Skeletal muscle satellite cell (primary cell): ENCODE measurements at regions not wholly inside any gene's neighbourhood (a gene's known extent, or its start where the extent isn't known, plus 50 kb on each side); places are given as distances from the start of the nearest gene placed in this dataset.
"Not testable (repeated sequence)": the region's sequence is repeated elsewhere in the genome, so short reads cannot be mapped to it uniquely, and the experiment has no call there.

Source experiments
- H3K27me3 ChIP-seq: 2 replicates; pipeline ENCODE4 v1.7.0; 2013; ENCODE audit warnings: low read length; ENCODE audit not compliant: control insufficient read depth, insufficient read depth
- H3K36me3 ChIP-seq: 2 replicates; pipeline ENCODE4 v1.7.0; 2013; ENCODE audit warnings: mild to moderate bottlenecking, control low read depth, low read length; ENCODE audit not compliant: insufficient read depth
- H3K4me1 ChIP-seq: 2 replicates; pipeline ENCODE4 v1.7.0; 2013; ENCODE audit warnings: low read length; ENCODE audit not compliant: control insufficient read depth, insufficient read depth
- H3K4me2 ChIP-seq: 2 replicates; pipeline ENCODE4 v1.7.0; 2013; ENCODE audit warnings: mild to moderate bottlenecking, low read length
- H3K4me3 ChIP-seq: 2 replicates; pipeline ENCODE4 v1.7.0; 2013; ENCODE audit warnings: low read length
- H3K9ac ChIP-seq: 2 replicates; pipeline ENCODE4 v1.7.0; 2013; ENCODE audit warnings: mild to moderate bottlenecking, low read depth, low read length, moderate library complexity
- H3K9me3 ChIP-seq: replicated peaks from 2 replicates; pipeline ENCODE4 v1.7.0; 2013; ENCODE audit warnings: mild to moderate bottlenecking, control low read depth, low read length

GRCh38 chr7:47085491-47086275 is 496.2 kb downstream of the TNS3 start:
- Histone ChIP-seq H3K4me3 (no peak overlapping the region), H3K9ac (no peak overlapping the region), H3K27me3 (no peaks in the 10 kb centered on the region), H3K36me3 (no peaks in the 10 kb centered on the region), H3K4me2 (no peak overlapping the region), H3K9me3 (no peaks in the 10 kb centered on the region), H3K4me1 (peaks cover 19% of the 10 kb centered on the region)

GRCh38 chr7:47083476-47084250 is 498.2 kb downstream of the TNS3 start:
- H3K27me3 ChIP-seq, result no peaks in the 10 kb centered on the region
- no peaks in the 10 kb centered on the region for H3K9me3 ChIP-seq
- H3K4me1 ChIP-seq, result peaks cover 18% of the 10 kb centered on the region
- H3K4me2 ChIP-seq, result no peak overlapping the region
- no peak overlapping the region for H3K4me3 ChIP-seq
- H3K9ac ChIP-seq, result no peak overlapping the region
- H3K36me3 ChIP-seq, result no peaks in the 10 kb centered on the region

- H3K9me3 ChIP-seq, result no peaks in the 10 kb centered on the region
- H3K4me3 ChIP-seq, result no peak overlapping the region
- no peaks in the 10 kb centered on the region for H3K27me3 ChIP-seq
- no peak overlapping the region for H3K9ac ChIP-seq
- H3K4me1 ChIP-seq, result peaks cover 5% of the 10 kb centered on the region
- H3K4me2 ChIP-seq, result no peak overlapping the region
- H3K36me3 ChIP-seq, result no peaks in the 10 kb centered on the region
These were observed 501.1 kb downstream of the TNS3 start for GRCh38 chr7:47080816-47081215.

- Histone ChIP-seq H3K9me3 (no peaks in the 10 kb centered on the region), H3K9ac (no peak overlapping the region), H3K4me3 (no peak overlapping the region), H3K4me2 (no peak overlapping the region), H3K4me1 (no peaks in the 10 kb centered on the region), H3K27me3 (no peaks in the 10 kb centered on the region), H3K36me3 (no peaks in the 10 kb centered on the region)
These were observed 503.7 kb downstream of the TNS3 start for GRCh38 chr7:47078241-47078640.

- Histone ChIP-seq H3K4me1 (no peaks in the 10 kb centered on the region), H3K4me2 (no peak overlapping the region), H3K36me3 (no peaks in the 10 kb centered on the region), H3K9me3 (no peaks in the 10 kb centered on the region), H3K27me3 (no peaks in the 10 kb centered on the region), H3K9ac (no peak overlapping the region), H3K4me3 (no peak overlapping the region)
These were observed 507.2 kb downstream of the TNS3 start for GRCh38 chr7:47074702-47075153.

- Histone ChIP-seq H3K27me3 (no peaks in the 10 kb centered on the region), H3K9me3 (no peaks in the 10 kb centered on the region), H3K4me2 (no peak overlapping the region), H3K36me3 (no peaks in the 10 kb centered on the region), H3K4me3 (no peak overlapping the region), H3K4me1 (no peaks in the 10 kb centered on the region), H3K9ac (no peak overlapping the region)
These were observed 508.6 kb downstream of the TNS3 start for GRCh38 chr7:47073284-47073683.

- Histone ChIP-seq H3K4me2 (no peak overlapping the region), H3K27me3 (no peaks in the 10 kb centered on the region), H3K36me3 (no peaks in the 10 kb centered on the region), H3K4me1 (no peaks in the 10 kb centered on the region), H3K9me3 (no peaks in the 10 kb centered on the region), H3K4me3 (no peak overlapping the region), H3K9ac (no peak overlapping the region)
These were observed 510.0 kb downstream of the TNS3 start for GRCh38 chr7:47071866-47072265.

- Histone ChIP-seq H3K4me3 (no peak overlapping the region), H3K9ac (no peak overlapping the region), H3K27me3 (no peaks in the 10 kb centered on the region), H3K4me1 (no peaks in the 10 kb centered on the region), H3K4me2 (no peak overlapping the region), H3K9me3 (no peaks in the 10 kb centered on the region), H3K36me3 (no peaks in the 10 kb centered on the region)
These were observed 512.4 kb downstream of the TNS3 start for GRCh38 chr7:47069385-47070076.

- Histone ChIP-seq H3K4me1 (no peaks in the 10 kb centered on the region), H3K9ac (no peak overlapping the region), H3K36me3 (no peaks in the 10 kb centered on the region), H3K27me3 (no peaks in the 10 kb centered on the region), H3K4me2 (no peak overlapping the region), H3K9me3 (no peaks in the 10 kb centered on the region), H3K4me3 (no peak overlapping the region)
These were observed 514.8 kb downstream of the TNS3 start for GRCh38 chr7:47066976-47067614.

- Histone ChIP-seq H3K9me3 (no peaks in the 10 kb centered on the region), H3K4me3 (no peak overlapping the region), H3K9ac (no peak overlapping the region), H3K27me3 (peaks cover under 1% of the 10 kb centered on the region), H3K36me3 (no peaks in the 10 kb centered on the region), H3K4me2 (no peak overlapping the region), H3K4me1 (no peaks in the 10 kb centered on the region)
These were observed 525.2 kb downstream of the TNS3 start for GRCh38 chr7:47056731-47057130.

- H3K36me3 ChIP-seq, H3K9ac ChIP-seq, H3K4me1 ChIP-seq, H3K27me3 ChIP-seq, H3K9me3 ChIP-seq: not testable (repeated sequence)
- peak overlapping the region; percentile 62 for H3K4me3 ChIP-seq
- H3K4me2 ChIP-seq, result peak overlapping the region; percentile 73
These were observed 529.2 kb downstream of the TNS3 start for GRCh38 chr7:47052541-47053208.
